Tibial artery (tissue), 4 donors: ENCODE measurements at regions not wholly inside any gene's neighbourhood (a gene's known extent, or its start where the extent isn't known, plus 50 kb on each side); places are given as distances from the start of the nearest gene placed in this dataset.

Source experiments
- DNase-seq, 2 donors: peaks; one replicate each; pipeline ENCODE4 v3.0.0-alpha.2; 2019
- H3K27ac ChIP-seq, 2 donors: fragments of 200-600 bp; sonication (generic) in 1 of 2; 1 replicate in 1 of 2; 2 replicates in 1 of 2; pipeline ENCODE4 v1.5.1; 2018 to 2019; ENCODE audit warnings: mild to moderate bottlenecking in 1 of 2
- H3K27me3 ChIP-seq, 2 donors: fragments of 200-600 bp; sonication (generic) in 1 of 2; one replicate each; pipeline versions ENCODE4 v1.5.1 to v1.6.0; 2016 to 2019
- H3K36me3 ChIP-seq, 3 donors: fragments of 200-600 bp; sonication (generic) in 2 of 3; one replicate each; pipeline ENCODE4 v1.5.1; 2016 to 2019; ENCODE audit warnings: mild to moderate bottlenecking in 2 of 3
- H3K4me1 ChIP-seq, 4 donors: fragments of 200-600 bp; sonication (generic) in 2 of 4; 1 replicate in 3 of 4; 2 replicates in 1 of 4; pipeline ENCODE4 v1.5.1; 2016 to 2019
- H3K4me3 ChIP-seq, 2 donors: fragments of 200-600 bp; sonication (generic) in 1 of 2; 1 replicate in 1 of 2; 2 replicates in 1 of 2; pipeline ENCODE4 v1.5.1; 2018 to 2019; ENCODE audit warnings: mild to moderate bottlenecking in 2 of 2
- H3K9me3 ChIP-seq, 3 donors: fragments of 200-600 bp; sonication (generic) in 1 of 3; one replicate each; pipeline ENCODE4 v1.5.1; 2016 to 2019
- intact Hi-C: fragments of 100-400 bp; cut with DNase I; formaldehyde crosslinking; loops from one replicate; pipeline ENCODE4 v1.15.0; 2023; ENCODE audit warnings: low total_unique reads
- TF ChIP-seq, protein P1 (sequence below), 2 experiments: fragments of 200-600 bp in 1 of 2; fragments of 450-650 bp in 1 of 2; IDR thresholded peaks; one replicate each; pipeline ENCODE4 v1.5.1; 2017 to 2019; ENCODE audit warnings: antibody characterized with exemption in 2 of 2, mild to moderate bottlenecking in 1 of 2, moderate library complexity in 1 of 2

- DNase-seq, result no peak
- no peaks in the 10 kb centered on the region for H3K9me3 ChIP-seq
- no peaks in the 10 kb centered on the region for H3K36me3 ChIP-seq
- intact Hi-C loops, result no loop called here
- no peaks in the 10 kb centered on the region for H3K4me1 ChIP-seq
- H3K27ac ChIP-seq, result no peak overlapping the region
- TF ChIP-seq, protein P1, sequence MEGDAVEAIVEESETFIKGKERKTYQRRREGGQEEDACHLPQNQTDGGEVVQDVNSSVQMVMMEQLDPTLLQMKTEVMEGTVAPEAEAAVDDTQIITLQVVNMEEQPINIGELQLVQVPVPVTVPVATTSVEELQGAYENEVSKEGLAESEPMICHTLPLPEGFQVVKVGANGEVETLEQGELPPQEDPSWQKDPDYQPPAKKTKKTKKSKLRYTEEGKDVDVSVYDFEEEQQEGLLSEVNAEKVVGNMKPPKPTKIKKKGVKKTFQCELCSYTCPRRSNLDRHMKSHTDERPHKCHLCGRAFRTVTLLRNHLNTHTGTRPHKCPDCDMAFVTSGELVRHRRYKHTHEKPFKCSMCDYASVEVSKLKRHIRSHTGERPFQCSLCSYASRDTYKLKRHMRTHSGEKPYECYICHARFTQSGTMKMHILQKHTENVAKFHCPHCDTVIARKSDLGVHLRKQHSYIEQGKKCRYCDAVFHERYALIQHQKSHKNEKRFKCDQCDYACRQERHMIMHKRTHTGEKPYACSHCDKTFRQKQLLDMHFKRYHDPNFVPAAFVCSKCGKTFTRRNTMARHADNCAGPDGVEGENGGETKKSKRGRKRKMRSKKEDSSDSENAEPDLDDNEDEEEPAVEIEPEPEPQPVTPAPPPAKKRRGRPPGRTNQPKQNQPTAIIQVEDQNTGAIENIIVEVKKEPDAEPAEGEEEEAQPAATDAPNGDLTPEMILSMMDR (IDR thresholded peaks at IDR 0.05), result no peak
- no peak overlapping the region for H3K4me3 ChIP-seq
- H3K27me3 ChIP-seq, result no peaks in the 10 kb centered on the region
These were observed 221.3 kb downstream of the SLC6A15 start for GRCh38 chr12:84691266-84691665.

GRCh38 chr12:84689638-84690037, 223.0 kb downstream of the SLC6A15 start:
- no peaks in the 10 kb centered on the region for H3K27me3 ChIP-seq
- H3K36me3 ChIP-seq, result no peaks in the 10 kb centered on the region
- no peak overlapping the region for H3K4me3 ChIP-seq
- H3K4me1 ChIP-seq, result no peaks in the 10 kb centered on the region
- TF ChIP-seq, protein P1 (IDR thresholded peaks at IDR 0.05), result no peak
- peak in 1 of 2 donors; percentile 20 for DNase-seq
- intact Hi-C loops, result no loop called here
- no peaks in the 10 kb centered on the region for H3K9me3 ChIP-seq
- H3K27ac ChIP-seq, result no peak overlapping the region

- Histone ChIP-seq H3K4me3 (no peak overlapping the region), H3K36me3 (no peaks in the 10 kb centered on the region), H3K9me3 (no peaks in the 10 kb centered on the region), H3K27me3 (no peaks in the 10 kb centered on the region), H3K27ac (no peak overlapping the region), H3K4me1 (no peaks in the 10 kb centered on the region)
- TF ChIP-seq, protein P1 (IDR thresholded peaks at IDR 0.05), result no peak
- DNase-seq, result no peak
- intact Hi-C loops, result no loop called here
These were observed 227.2 kb downstream of the SLC6A15 start for GRCh38 chr12:84685379-84685778.

DNA sequence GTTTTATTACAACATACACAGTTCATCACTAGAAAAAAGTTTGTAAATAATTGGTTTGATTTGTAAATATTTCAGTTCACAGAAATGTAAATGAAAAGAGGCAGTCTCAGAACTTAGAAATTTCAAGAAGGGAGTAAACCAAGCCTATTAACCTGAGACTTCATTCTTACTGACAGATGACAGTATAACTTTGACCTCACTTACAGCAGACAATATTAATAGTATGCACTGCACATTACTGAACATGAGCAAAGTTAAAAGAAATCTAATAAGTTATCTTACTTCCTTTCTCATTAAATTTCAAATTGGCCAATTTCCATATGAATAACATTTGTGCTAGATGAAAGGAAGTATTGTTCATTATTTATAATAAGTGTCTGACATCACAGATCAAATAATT, 235.8 kb downstream of the SLC6A15 start:
- Histone ChIP-seq H3K27me3 (no peaks in the 10 kb centered on the region), H3K4me1 (no peaks in the 10 kb centered on the region), H3K9me3 (no peaks in the 10 kb centered on the region), H3K36me3 (no peaks in the 10 kb centered on the region), H3K27ac (no peak overlapping the region), H3K4me3 (no peak overlapping the region)
- no peak for DNase-seq
- TF ChIP-seq, protein P1 (IDR thresholded peaks at IDR 0.05), result no peak
- intact Hi-C loops, result no loop called here

- no peak overlapping the region for H3K27ac ChIP-seq
- H3K4me1 ChIP-seq, result no peaks in the 10 kb centered on the region
- H3K36me3 ChIP-seq, result no peaks in the 10 kb centered on the region
- TF ChIP-seq, protein P1 (IDR thresholded peaks at IDR 0.05), result no peak
- no peak for DNase-seq
- no peaks in the 10 kb centered on the region for H3K9me3 ChIP-seq
- intact Hi-C loops, result no loop called here
- H3K27me3 ChIP-seq, result no peaks in the 10 kb centered on the region
- no peak overlapping the region for H3K4me3 ChIP-seq
These were observed 250.8 kb downstream of the SLC6A15 start for GRCh38 chr12:84661786-84662185.

DNA sequence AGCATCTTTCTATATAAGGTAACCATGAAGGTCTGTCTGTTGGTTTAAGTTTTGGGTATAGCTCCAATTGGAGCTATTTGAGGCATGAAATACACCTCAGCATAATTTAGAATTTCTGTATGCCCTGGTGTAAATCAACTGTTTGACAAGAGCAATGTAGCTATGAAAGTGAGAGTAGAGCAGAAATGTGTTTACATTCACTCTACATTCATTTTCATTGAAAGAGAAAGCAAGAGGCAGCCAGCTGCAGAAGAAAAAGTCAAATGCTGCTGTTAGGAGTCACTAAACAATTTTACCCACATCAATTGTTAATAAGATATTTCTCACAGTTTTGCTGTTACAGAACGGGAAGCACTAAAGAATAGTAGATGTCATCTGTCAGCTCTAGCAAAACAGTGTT, 252.5 kb downstream of the SLC6A15 start:
- H3K4me3 ChIP-seq, result no peak overlapping the region
- no peaks in the 10 kb centered on the region for H3K36me3 ChIP-seq
- H3K4me1 ChIP-seq, result no peaks in the 10 kb centered on the region
- no peak overlapping the region for H3K27ac ChIP-seq
- no peaks in the 10 kb centered on the region for H3K27me3 ChIP-seq
- DNase-seq, result no peak
- H3K9me3 ChIP-seq, result no peaks in the 10 kb centered on the region
- intact Hi-C loops, result no loop called here
- TF ChIP-seq, protein P1 (IDR thresholded peaks at IDR 0.05), result no peak
